ENCODE measurements at regions not wholly inside any gene's neighbourhood (a gene's known extent, or its start where the extent isn't known, plus 50 kb on each side); places are given as distances from the start of the nearest gene placed in this dataset.

- TF ChIP-seq CTCF (IDR thresholded peaks at IDR 0.05; ENCODE audit: insufficient read depth, low read length, missing control alignments), result no peak
- POLR2A ChIA-PET, result no interaction called here
- DNase-seq (ENCODE audit: low read depth, low spot score), result no peak
- CTCF ChIA-PET, result no interaction called here
- H3K4me3 ChIP-seq (ENCODE audit: low read depth, low read length), result no peak overlapping the region
These were observed 195.7 kb downstream of the CENPW start for GRCh38 chr6:126535595-126535994.

- H3K4me3 ChIP-seq (ENCODE audit: low read depth, low read length), result no peak overlapping the region
- CTCF ChIA-PET, result no interaction called here
- POLR2A ChIA-PET, result no interaction called here
- no peak for TF ChIP-seq CTCF (IDR thresholded peaks at IDR 0.05; ENCODE audit: insufficient read depth, low read length, missing control alignments)
- no peak for DNase-seq (ENCODE audit: low read depth, low spot score)
These were observed 197.3 kb downstream of the CENPW start for GRCh38 chr6:126537061-126537816.

GRCh38 chr6:126539022-126539421 is 199.1 kb downstream of the CENPW start:
- CTCF ChIA-PET, result no interaction called here
- no peak overlapping the region for H3K4me3 ChIP-seq (ENCODE audit: low read depth, low read length)
- POLR2A ChIA-PET, result no interaction called here
- no peak for TF ChIP-seq CTCF (IDR thresholded peaks at IDR 0.05; ENCODE audit: insufficient read depth, low read length, missing control alignments)
- no peak for DNase-seq (ENCODE audit: low read depth, low spot score)

GRCh38 chr6:126540161-126540560 is 200.2 kb downstream of the CENPW start:
- ChIA-PET CTCF (no interaction called here), POLR2A (no interaction called here)
- H3K4me3 ChIP-seq (ENCODE audit: low read depth, low read length), result no peak overlapping the region
- no peak for TF ChIP-seq CTCF (IDR thresholded peaks at IDR 0.05; ENCODE audit: insufficient read depth, low read length, missing control alignments)
- no peak for DNase-seq (ENCODE audit: low read depth, low spot score)

GRCh38 chr6:126541806-126542491 is 202.0 kb downstream of the CENPW start:
- ChIA-PET POLR2A (no interaction called here), CTCF (no interaction called here)
- DNase-seq (ENCODE audit: low read depth, low spot score), result no peak
- H3K4me3 ChIP-seq (ENCODE audit: low read depth, low read length), result no peak overlapping the region
- no peak for TF ChIP-seq CTCF (IDR thresholded peaks at IDR 0.05; ENCODE audit: insufficient read depth, low read length, missing control alignments)

- CTCF ChIA-PET, result no interaction called here
- no peak overlapping the region for H3K4me3 ChIP-seq (ENCODE audit: low read depth, low read length)
- POLR2A ChIA-PET, result no interaction called here
- TF ChIP-seq CTCF (IDR thresholded peaks at IDR 0.05; ENCODE audit: insufficient read depth, low read length, missing control alignments), result no peak
- DNase-seq (ENCODE audit: low read depth, low spot score), result no peak
These were observed 206.7 kb downstream of the CENPW start for GRCh38 chr6:126546541-126547120.
